ENCODE measurements at regions not wholly inside any gene's neighbourhood (a gene's known extent, or its start where the extent isn't known, plus 50 kb on each side); places are given as distances from the start of the nearest gene placed in this dataset.

DNA sequence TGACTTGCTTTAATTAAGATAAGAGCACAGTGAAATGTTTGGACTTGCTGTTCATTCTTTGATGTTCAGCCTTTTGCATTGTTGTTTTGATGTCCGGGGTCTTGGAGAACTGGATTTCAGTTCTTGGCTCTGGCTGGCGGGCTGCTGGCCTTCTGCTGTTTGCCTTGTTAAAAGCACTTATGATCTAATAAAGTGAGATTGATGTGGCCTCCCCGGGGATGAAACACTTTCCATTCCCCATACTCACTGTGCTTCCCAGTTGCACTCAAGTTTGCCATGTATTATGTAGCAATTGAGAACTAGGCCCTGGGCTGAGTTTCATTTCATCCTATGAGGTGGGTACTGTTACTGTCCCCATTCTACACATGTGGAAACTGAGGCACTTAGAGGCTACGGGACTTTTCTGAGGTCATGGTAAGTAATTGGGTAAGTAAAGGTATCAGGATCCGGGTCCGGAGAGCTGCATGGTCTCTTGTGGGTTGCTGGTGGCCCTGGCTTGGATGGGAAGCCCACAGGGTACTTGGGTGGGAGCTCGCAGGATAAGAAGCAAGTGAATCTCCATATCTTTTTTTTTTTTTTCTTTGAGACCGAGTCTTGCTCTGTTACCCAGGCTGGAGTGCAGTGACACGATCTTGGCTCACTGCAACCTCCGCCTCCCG is 127.7 kb upstream of the ZBTB40 start:
- Histone ChIP-seq H3K4me3 (replicated peaks in 1 of 3; ENCODE audit: insufficient read depth in 1 of 3, low read depth in 2 of 3, low read length in 3 of 3) (no peak overlapping the region), H3K36me3 (replicated peaks in 1 of 2; ENCODE audit: control insufficient read depth in 1 of 2, insufficient read depth in 2 of 2, low read length in 2 of 2) (no peaks in the 10 kb centered on the region), H4K20me1 (ENCODE audit: insufficient read depth, low read length) (no peaks in the 10 kb centered on the region; the same call in 1 of the 2 replicates), H3K9ac (ENCODE audit: insufficient read depth, low read depth, low read length) (no peak overlapping the region), H3K27ac (ENCODE audit: extremely low read length, insufficient read depth, low read length) (no peak overlapping the region), H3K4me1 (ENCODE audit: insufficient read depth, low read length) (no peaks in the 10 kb centered on the region), H3K27me3 (ENCODE audit: control insufficient read depth in 1 of 2, insufficient read depth in 2 of 2, low read length in 2 of 2) (peaks cover 3 to 75% of the 10 kb centered on the region in 2 experiments; a peak in 4 of 5 replicates), H3K79me2 (ENCODE audit: insufficient read depth, low read length) (no peaks in the 10 kb centered on the region), H3K9me3 (ENCODE audit: low read length) (no peaks in the 10 kb centered on the region), H3K4me2 (ENCODE audit: low read depth, low read length) (no peak overlapping the region), H2AFZ (ENCODE audit: low read length) (no peak overlapping the region)
- no TSS peak for BruUV-seq (replicated peaks)
- ChIA-PET POLR2A (no interaction called here), CTCF (ENCODE audit: low intra/inter-chr PET ratio, low total read pairs) (no interaction called here)
- 41% methylated on average over 11 of the region's 11 CpGs for WGBS (ENCODE audit: low lambda C conversion rate)
- intact Hi-C loops (cut with micrococcal nuclease; ENCODE audit: unreplicated experiment), result no loop called here
- in situ Hi-C loops (cut with HindIII; ENCODE audit: extremely low pct_ligation_motif_present, low pct_unique_long_range_greater_than_20kb), result no loop called here
- no peak for ATAC-seq
- FAIRE-seq, result no peak
- DNase-seq (ENCODE audit: low spot score), result no peak
- TF ChIP-seq NCOA5 (CRISPR knock-in tag; IDR thresholded peaks at IDR 0.05) (no peak), FOXO1 (CRISPR knock-in tag; IDR thresholded peaks at IDR 0.05) (no peak), NFE2L1 (CRISPR knock-in tag; IDR thresholded peaks at IDR 0.05; ENCODE audit: borderline replicate concordance) (no peak), ZNF788 (CRISPR knock-in tag; IDR thresholded peaks at IDR 0.05; ENCODE audit: borderline replicate concordance) (no peak), KIAA2018 (CRISPR knock-in tag; IDR thresholded peaks at IDR 0.05; ENCODE audit: borderline replicate concordance) (no peak), ZFP36L1 (CRISPR knock-in tag; IDR thresholded peaks at IDR 0.05) (no peak), AGO1 (IDR thresholded peaks at IDR 0.05; ENCODE audit: low read depth, low read length, poor library complexity, severe bottlenecking) (no peak), ZSCAN25 (CRISPR knock-in tag; IDR thresholded peaks at IDR 0.05) (no peak)
- TF ChIP-seq, protein P1, sequence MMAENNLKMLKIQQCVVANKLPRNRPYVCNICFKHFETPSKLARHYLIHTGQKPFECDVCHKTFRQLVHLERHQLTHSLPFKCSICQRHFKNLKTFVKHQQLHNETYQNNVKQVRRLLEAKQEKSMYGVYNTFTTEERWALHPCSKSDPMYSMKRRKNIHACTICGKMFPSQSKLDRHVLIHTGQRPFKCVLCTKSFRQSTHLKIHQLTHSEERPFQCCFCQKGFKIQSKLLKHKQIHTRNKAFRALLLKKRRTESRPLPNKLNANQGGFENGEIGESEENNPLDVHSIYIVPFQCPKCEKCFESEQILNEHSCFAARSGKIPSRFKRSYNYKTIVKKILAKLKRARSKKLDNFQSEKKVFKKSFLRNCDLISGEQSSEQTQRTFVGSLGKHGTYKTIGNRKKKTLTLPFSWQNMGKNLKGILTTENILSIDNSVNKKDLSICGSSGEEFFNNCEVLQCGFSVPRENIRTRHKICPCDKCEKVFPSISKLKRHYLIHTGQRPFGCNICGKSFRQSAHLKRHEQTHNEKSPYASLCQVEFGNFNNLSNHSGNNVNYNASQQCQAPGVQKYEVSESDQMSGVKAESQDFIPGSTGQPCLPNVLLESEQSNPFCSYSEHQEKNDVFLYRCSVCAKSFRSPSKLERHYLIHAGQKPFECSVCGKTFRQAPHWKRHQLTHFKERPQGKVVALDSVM (CRISPR knock-in tag; IDR thresholded peaks at IDR 0.05), result no peak
- TF ChIP-seq, protein P2, sequence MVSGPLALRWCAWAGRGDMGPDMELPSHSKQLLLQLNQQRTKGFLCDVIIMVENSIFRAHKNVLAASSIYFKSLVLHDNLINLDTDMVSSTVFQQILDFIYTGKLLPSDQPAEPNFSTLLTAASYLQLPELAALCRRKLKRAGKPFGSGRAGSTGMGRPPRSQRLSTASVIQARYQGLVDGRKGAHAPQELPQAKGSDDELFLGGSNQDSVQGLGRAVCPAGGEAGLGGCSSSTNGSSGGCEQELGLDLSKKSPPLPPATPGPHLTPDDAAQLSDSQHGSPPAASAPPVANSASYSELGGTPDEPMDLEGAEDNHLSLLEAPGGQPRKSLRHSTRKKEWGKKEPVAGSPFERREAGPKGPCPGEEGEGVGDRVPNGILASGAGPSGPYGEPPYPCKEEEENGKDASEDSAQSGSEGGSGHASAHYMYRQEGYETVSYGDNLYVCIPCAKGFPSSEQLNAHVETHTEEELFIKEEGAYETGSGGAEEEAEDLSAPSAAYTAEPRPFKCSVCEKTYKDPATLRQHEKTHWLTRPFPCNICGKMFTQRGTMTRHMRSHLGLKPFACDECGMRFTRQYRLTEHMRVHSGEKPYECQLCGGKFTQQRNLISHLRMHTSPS (CRISPR knock-in tag; IDR thresholded peaks at IDR 0.05; ENCODE audit: low read depth), result no peak
- TF ChIP-seq, protein P3, sequence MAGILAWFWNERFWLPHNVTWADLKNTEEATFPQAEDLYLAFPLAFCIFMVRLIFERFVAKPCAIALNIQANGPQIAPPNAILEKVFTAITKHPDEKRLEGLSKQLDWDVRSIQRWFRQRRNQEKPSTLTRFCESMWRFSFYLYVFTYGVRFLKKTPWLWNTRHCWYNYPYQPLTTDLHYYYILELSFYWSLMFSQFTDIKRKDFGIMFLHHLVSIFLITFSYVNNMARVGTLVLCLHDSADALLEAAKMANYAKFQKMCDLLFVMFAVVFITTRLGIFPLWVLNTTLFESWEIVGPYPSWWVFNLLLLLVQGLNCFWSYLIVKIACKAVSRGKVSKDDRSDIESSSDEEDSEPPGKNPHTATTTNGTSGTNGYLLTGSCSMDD (CRISPR knock-in tag; IDR thresholded peaks at IDR 0.05), result no peak

Data from HepG2 (cell line).